ENCODE measurements at regions not wholly inside any gene's neighbourhood (a gene's known extent, or its start where the extent isn't known, plus 50 kb on each side); places are given as distances from the start of the nearest gene placed in this dataset.

DNA sequence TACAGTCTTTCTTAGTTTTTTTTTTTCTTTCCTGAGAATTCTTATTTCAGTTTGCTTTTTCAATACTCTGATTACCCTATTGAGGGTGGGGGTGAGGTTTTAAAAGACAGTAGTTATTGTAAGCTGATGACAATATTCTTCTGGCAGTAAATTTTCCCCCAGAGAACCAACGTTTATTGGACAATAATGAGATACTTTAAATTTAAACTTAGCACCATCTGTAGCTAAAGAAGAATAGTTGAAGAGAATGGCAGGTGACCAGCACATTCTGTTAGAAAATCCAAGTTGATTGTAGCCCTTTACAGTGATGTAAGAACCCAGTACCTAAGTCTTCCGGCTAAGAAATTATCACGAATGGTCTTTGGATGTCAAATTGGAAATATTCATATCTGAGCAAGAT is 364.6 kb upstream of the LYPLAL1 start:
- Histone ChIP-seq H3K9ac (ENCODE audit: insufficient read depth, low read depth, low read length) (no peak overlapping the region), H3K36me3 (replicated peaks in 1 of 2; ENCODE audit: control insufficient read depth in 1 of 2, insufficient read depth in 2 of 2, low read length in 2 of 2) (no peaks in the 10 kb centered on the region), H3K27me3 (ENCODE audit: control insufficient read depth in 1 of 2, insufficient read depth in 2 of 2, low read length in 2 of 2) (no peaks in the 10 kb centered on the region), H2AFZ (ENCODE audit: low read length) (no peak overlapping the region), H3K4me3 (replicated peaks in 1 of 3; ENCODE audit: insufficient read depth in 1 of 3, low read depth in 2 of 3, low read length in 3 of 3) (no peak overlapping the region), H3K9me3 (ENCODE audit: low read length) (no peaks in the 10 kb centered on the region), H3K4me1 (ENCODE audit: insufficient read depth, low read length) (no peaks in the 10 kb centered on the region), H3K79me2 (ENCODE audit: insufficient read depth, low read length) (no peaks in the 10 kb centered on the region), H3K4me2 (ENCODE audit: low read depth, low read length) (no peak overlapping the region), H3K27ac (ENCODE audit: extremely low read length, insufficient read depth, low read length) (no peak overlapping the region), H4K20me1 (ENCODE audit: insufficient read depth, low read length) (no peaks in the 10 kb centered on the region)
- BruUV-seq (replicated peaks), result no TSS peak
- ChIA-PET CTCF (ENCODE audit: low intra/inter-chr PET ratio, low total read pairs) (no interaction called here), POLR2A (no interaction called here)
- ATAC-seq (no peak), DNase-seq (ENCODE audit: low spot score) (no peak), FAIRE-seq (no peak)
- TF ChIP-seq MATR3 (CRISPR knock-in tag; IDR thresholded peaks at IDR 0.05) (no peak), ZNF589 (CRISPR knock-in tag; conservative IDR thresholded peaks at IDR 0.05) (no peak), EHMT2 (IDR thresholded peaks at IDR 0.05; ENCODE audit: borderline replicate concordance, low read depth, low read length) (no peak), BCL6 (CRISPR knock-in tag; IDR thresholded peaks at IDR 0.05) (no peak), ZNF446 (CRISPR knock-in tag; IDR thresholded peaks at IDR 0.05) (no peak), MIER2 (CRISPR knock-in tag; IDR thresholded peaks at IDR 0.05) (no peak)
- TF ChIP-seq, protein P1, sequence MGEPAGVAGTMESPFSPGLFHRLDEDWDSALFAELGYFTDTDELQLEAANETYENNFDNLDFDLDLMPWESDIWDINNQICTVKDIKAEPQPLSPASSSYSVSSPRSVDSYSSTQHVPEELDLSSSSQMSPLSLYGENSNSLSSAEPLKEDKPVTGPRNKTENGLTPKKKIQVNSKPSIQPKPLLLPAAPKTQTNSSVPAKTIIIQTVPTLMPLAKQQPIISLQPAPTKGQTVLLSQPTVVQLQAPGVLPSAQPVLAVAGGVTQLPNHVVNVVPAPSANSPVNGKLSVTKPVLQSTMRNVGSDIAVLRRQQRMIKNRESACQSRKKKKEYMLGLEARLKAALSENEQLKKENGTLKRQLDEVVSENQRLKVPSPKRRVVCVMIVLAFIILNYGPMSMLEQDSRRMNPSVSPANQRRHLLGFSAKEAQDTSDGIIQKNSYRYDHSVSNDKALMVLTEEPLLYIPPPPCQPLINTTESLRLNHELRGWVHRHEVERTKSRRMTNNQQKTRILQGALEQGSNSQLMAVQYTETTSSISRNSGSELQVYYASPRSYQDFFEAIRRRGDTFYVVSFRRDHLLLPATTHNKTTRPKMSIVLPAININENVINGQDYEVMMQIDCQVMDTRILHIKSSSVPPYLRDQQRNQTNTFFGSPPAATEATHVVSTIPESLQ (CRISPR knock-in tag; conservative IDR thresholded peaks at IDR 0.05), result no peak
- TF ChIP-seq, protein P2, sequence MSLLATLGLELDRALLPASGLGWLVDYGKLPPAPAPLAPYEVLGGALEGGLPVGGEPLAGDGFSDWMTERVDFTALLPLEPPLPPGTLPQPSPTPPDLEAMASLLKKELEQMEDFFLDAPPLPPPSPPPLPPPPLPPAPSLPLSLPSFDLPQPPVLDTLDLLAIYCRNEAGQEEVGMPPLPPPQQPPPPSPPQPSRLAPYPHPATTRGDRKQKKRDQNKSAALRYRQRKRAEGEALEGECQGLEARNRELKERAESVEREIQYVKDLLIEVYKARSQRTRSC (CRISPR knock-in tag; IDR thresholded peaks at IDR 0.05; ENCODE audit: low read depth), result no peak
- TF ChIP-seq, protein P3, sequence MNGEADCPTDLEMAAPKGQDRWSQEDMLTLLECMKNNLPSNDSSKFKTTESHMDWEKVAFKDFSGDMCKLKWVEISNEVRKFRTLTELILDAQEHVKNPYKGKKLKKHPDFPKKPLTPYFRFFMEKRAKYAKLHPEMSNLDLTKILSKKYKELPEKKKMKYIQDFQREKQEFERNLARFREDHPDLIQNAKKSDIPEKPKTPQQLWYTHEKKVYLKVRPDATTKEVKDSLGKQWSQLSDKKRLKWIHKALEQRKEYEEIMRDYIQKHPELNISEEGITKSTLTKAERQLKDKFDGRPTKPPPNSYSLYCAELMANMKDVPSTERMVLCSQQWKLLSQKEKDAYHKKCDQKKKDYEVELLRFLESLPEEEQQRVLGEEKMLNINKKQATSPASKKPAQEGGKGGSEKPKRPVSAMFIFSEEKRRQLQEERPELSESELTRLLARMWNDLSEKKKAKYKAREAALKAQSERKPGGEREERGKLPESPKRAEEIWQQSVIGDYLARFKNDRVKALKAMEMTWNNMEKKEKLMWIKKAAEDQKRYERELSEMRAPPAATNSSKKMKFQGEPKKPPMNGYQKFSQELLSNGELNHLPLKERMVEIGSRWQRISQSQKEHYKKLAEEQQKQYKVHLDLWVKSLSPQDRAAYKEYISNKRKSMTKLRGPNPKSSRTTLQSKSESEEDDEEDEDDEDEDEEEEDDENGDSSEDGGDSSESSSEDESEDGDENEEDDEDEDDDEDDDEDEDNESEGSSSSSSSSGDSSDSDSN (CRISPR knock-in tag; IDR thresholded peaks at IDR 0.05), result no peak
- in situ Hi-C loops (cut with HindIII; ENCODE audit: extremely low pct_ligation_motif_present, low pct_unique_long_range_greater_than_20kb) (no loop called here), intact Hi-C loops (cut with micrococcal nuclease; ENCODE audit: unreplicated experiment) (no loop called here)
- WGBS (ENCODE audit: low lambda C conversion rate), result 15% methylated on average over 3 of the region's 3 CpGs

Data from HepG2 (cell line).